GM23338 (cell line): ENCODE measurements at regions not wholly inside any gene's neighbourhood (a gene's known extent, or its start where the extent isn't known, plus 50 kb on each side); places are given as distances from the start of the nearest gene placed in this dataset.
"Not testable (repeated sequence)": the region's sequence is repeated elsewhere in the genome, so short reads cannot be mapped to it uniquely, and the experiment has no call there.

ENCODE experiments used
- ATAC-seq: fragments of 200-7000 bp; cut with Tn5 transposase; 3 replicates; pipeline ENCODE4 v1.9.1; 2020
- DNase-seq: peaks from one replicate; pipeline ENCODE4 v3.0.0-alpha.2; 2015; ENCODE audit warnings: low spot score
- H2AFZ ChIP-seq: fragments of 200-600 bp; sonication (generic); 2 replicates; pipeline ENCODE4 v1.8.0; 2016; ENCODE audit warnings: antibody characterized with exemption, mild to moderate bottlenecking, moderate library complexity
- H3F3A ChIP-seq: fragments of 200-600 bp; sonication (generic); replicated peaks from 2 replicates; pipeline ENCODE4 v1.8.0; 2017; ENCODE audit warnings: antibody characterized with exemption, mixed run types, low read depth
- H3K27ac ChIP-seq: fragments of 200-600 bp; sonication (generic); 2 replicates; pipeline ENCODE4 v1.6.1; 2016; ENCODE audit warnings: low read depth
- H3K27me3 ChIP-seq: fragments of 200-600 bp; sonication (generic); 2 replicates; pipeline ENCODE4 v1.8.0; 2016; ENCODE audit warnings: mild to moderate bottlenecking, mixed run types, moderate library complexity; ENCODE audit not compliant: insufficient read depth
- H3K36me3 ChIP-seq: fragments of 200-600 bp; sonication (generic); 2 replicates; pipeline ENCODE4 v1.8.0; 2016; ENCODE audit warnings: mild to moderate bottlenecking; ENCODE audit not compliant: insufficient read depth
- H3K4me1 ChIP-seq: fragments of 200-600 bp; sonication (generic); 2 replicates; pipeline ENCODE4 v1.8.0; 2016; ENCODE audit warnings: mild to moderate bottlenecking, moderate library complexity; ENCODE audit not compliant: insufficient read depth
- H3K4me2 ChIP-seq: fragments of 200-600 bp; sonication (generic); 2 replicates; pipeline ENCODE4 v1.7.1; 2017; ENCODE audit warnings: mixed run types
- H3K4me3 ChIP-seq: fragments of 200-600 bp; sonication (generic); 2 replicates; pipeline ENCODE4 v1.6.1; 2016; ENCODE audit warnings: mixed run types
- H3K79me2 ChIP-seq: fragments of 200-600 bp; sonication (generic); replicated peaks from 2 replicates; pipeline ENCODE4 v1.8.0; 2017; ENCODE audit warnings: mild to moderate bottlenecking; ENCODE audit not compliant: insufficient read depth
- H3K9me2 ChIP-seq: fragments of 200-600 bp; sonication (generic); 2 replicates; pipeline ENCODE4 v1.8.0; 2017; ENCODE audit not compliant: insufficient read depth
- H4K20me1 ChIP-seq: fragments of 200-600 bp; sonication (generic); replicated peaks from 2 replicates; pipeline ENCODE4 v1.8.0; 2017; ENCODE audit warnings: mild to moderate bottlenecking; ENCODE audit not compliant: insufficient read depth
- H3K27ac Mint-ChIP-seq: 2 replicates; pipeline ENCODE4 v1.8.0; 2020; ENCODE audit warnings: inconsistent platforms, mild to moderate bottlenecking, moderate library complexity, mixed read lengths
- H3K27me3 Mint-ChIP-seq: 3 replicates; pipeline ENCODE4 v1.8.0; 2022; ENCODE audit warnings: low read depth, mild to moderate bottlenecking, moderate library complexity, mixed read lengths, inconsistent platforms; ENCODE audit not compliant: insufficient read depth, poor library complexity
- H3K36me3 Mint-ChIP-seq: 3 replicates; pipeline ENCODE4 v1.8.0; 2021; ENCODE audit warnings: low read depth, mild to moderate bottlenecking, inconsistent platforms, moderate library complexity, mixed read lengths
- H3K4me1 Mint-ChIP-seq: 3 replicates; pipeline ENCODE4 v1.8.0; 2020; ENCODE audit warnings: mild to moderate bottlenecking, inconsistent platforms, mixed read lengths
- H3K4me3 Mint-ChIP-seq: 3 replicates; pipeline ENCODE4 v1.8.0; 2021; ENCODE audit warnings: moderate library complexity, mild to moderate bottlenecking, inconsistent platforms, mixed read lengths
- H3K9me3 Mint-ChIP-seq: 3 replicates; pipeline ENCODE4 v1.8.0; 2020; ENCODE audit warnings: moderate library complexity, mild to moderate bottlenecking, inconsistent platforms, mixed read lengths
- ETS1 ChIP-seq: IDR thresholded peaks from 2 replicates; pipeline ENCODE4 v1.6.1; 2016; ENCODE audit warnings: antibody characterized with exemption
- JUNB ChIP-seq: IDR thresholded peaks from one replicate; pipeline ENCODE4 v1.6.1; 2016; ENCODE audit warnings: antibody characterized with exemption; ENCODE audit not compliant: unreplicated experiment
- POLR2AphosphoS5 ChIP-seq: IDR thresholded peaks from 2 replicates; pipeline ENCODE4 v1.6.1; 2016; ENCODE audit warnings: antibody characterized with exemption, low read depth
- REST ChIP-seq: IDR thresholded peaks from one replicate; pipeline ENCODE4 v1.6.1; 2018; ENCODE audit warnings: antibody characterized with exemption; ENCODE audit not compliant: unreplicated experiment
- TF ChIP-seq, protein P1 (sequence below), 2 experiments: fragments of 200-600 bp in 1 of 2; sonication (generic) in 1 of 2; conservative IDR thresholded peaks; 2 replicates each; pipeline versions ENCODE4 v1.5.1 to v1.6.1; 2016 to 2017; ENCODE audit warnings: antibody characterized with exemption in 2 of 2, low read depth in 2 of 2, mild to moderate bottlenecking in 2 of 2, moderate library complexity in 1 of 2

DNA sequence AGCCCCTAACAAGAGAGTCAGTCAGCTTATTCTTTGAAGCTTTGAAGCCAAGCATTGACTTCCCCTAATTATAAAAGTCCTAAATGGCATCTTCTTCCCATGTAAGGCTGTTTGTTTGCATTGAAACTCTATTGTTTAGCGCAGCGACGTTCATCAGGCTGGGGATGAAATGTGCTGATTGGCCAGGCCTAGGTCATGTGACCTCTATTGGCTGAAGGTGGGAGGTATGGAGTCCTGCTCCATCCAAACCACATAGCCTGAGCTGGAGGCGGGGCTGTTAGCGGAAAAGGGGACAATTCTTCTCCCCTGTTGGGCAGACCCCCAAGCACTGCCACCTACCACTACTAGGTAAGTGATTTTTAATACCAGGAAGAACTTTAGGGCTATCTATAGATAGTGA is 145.3 kb upstream of the PRR23C start:
- Mint-ChIP-seq H3K4me1 (peaks cover 5% of the 10 kb centered on the region; the same call in 2 of the 3 replicates), H3K4me3 (no peak overlapping the region), H3K36me3 (peaks cover 2% of the 10 kb centered on the region; the same call in 1 of the 3 replicates), H3K9me3 (peaks cover 19% of the 10 kb centered on the region), H3K27ac (no peak overlapping the region), H3K27me3 (peaks cover 3% of the 10 kb centered on the region)
- no peaks in the 10 kb centered on the region for H3K4me1 ChIP-seq
- no peak overlapping the region for H2AFZ ChIP-seq
- no peaks in the 10 kb centered on the region for H3F3A ChIP-seq
- DNase-seq (no peak), ATAC-seq (no peak)
- H3K27ac ChIP-seq: no peak overlapping the region
- H3K9me2 ChIP-seq: 0 out of 2 replicates have a peak, but pooled peaks cover 4% of the 10 kb centered on the region
- no peak for TF ChIP-seq REST
- no peaks in the 10 kb centered on the region for H3K27me3 ChIP-seq
- no peaks in the 10 kb centered on the region for H4K20me1 ChIP-seq
- no peak overlapping the region for H3K4me3 ChIP-seq
- H3K36me3 ChIP-seq: no peaks in the 10 kb centered on the region
- H3K79me2 ChIP-seq: no peaks in the 10 kb centered on the region
- no peak overlapping the region for H3K4me2 ChIP-seq

DNA sequence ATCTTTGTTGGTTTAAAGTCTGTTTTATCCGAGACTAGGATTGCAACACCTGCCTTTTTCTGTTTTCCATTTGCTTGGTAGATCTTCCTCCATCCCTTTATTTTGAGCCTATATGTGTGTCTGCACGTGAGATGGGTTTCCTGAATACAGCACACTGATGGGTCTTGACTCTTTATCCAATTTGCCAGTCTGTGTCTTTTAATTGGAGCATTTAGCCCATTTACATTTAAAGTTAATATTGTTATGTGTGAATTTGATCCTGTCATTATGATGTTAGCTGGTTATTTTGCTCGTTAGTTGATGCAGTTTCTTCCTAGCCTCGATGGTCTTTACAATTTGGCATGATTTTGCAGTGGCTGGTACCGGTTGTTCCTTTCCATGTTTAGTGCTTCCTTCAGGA is 149.4 kb upstream of the MRPS22 start:
- not testable (repeated sequence) for H3K4me3 ChIP-seq, ATAC-seq
- H3K9me3 Mint-ChIP-seq: peaks cover 45% of the 10 kb centered on the region

DNA sequence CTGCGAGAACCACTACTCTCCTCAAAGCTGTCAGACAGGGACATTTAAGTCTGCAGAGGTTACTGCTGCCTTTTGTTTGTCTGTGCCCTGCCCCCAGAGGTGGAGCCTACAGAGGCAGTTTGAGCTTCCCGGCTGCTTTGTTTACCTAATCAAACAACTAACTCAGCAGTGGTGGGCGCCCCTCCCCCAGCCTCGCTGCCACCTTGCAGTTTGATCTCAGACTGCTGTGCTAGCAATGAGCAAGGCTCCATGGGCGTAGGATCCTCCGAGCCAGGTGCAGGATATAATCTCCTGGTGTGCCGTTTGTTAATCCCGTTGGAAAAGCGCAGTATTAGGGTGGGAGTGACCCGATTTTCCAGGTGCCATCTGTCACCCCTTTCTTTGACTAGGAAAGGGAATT is 147.7 kb upstream of the MRPS22 start:
- ATAC-seq, H3K27me3 Mint-ChIP-seq, H3F3A ChIP-seq, H3K4me1 ChIP-seq, H3K4me2 ChIP-seq, H3K4me3 Mint-ChIP-seq, H3K4me1 Mint-ChIP-seq, H3K27ac Mint-ChIP-seq, H3K9me2 ChIP-seq, H3K27ac ChIP-seq, H3K36me3 ChIP-seq, H4K20me1 ChIP-seq, H3K79me2 ChIP-seq, H3K27me3 ChIP-seq, H3K4me3 ChIP-seq, DNase-seq, H2AFZ ChIP-seq: not testable (repeated sequence)
- H3K36me3 Mint-ChIP-seq: peaks cover 17% of the 10 kb centered on the region
- peaks cover 42% of the 10 kb centered on the region for H3K9me3 Mint-ChIP-seq

More for the DNA sequence above, 149.4 kb upstream of the MRPS22 start:
- not testable (repeated sequence) for H2AFZ ChIP-seq, H3K27ac ChIP-seq, H3K4me2 ChIP-seq, H3K79me2 ChIP-seq, H3K4me1 Mint-ChIP-seq, H3K4me1 ChIP-seq, H3K27me3 ChIP-seq, H3K27me3 Mint-ChIP-seq, H4K20me1 ChIP-seq, H3K4me3 Mint-ChIP-seq, H3K36me3 ChIP-seq, H3K27ac Mint-ChIP-seq, H3K9me2 ChIP-seq, H3F3A ChIP-seq, DNase-seq
- peaks cover 17% of the 10 kb centered on the region for H3K36me3 Mint-ChIP-seq

- Mint-ChIP-seq H3K4me1 (peaks cover 2% of the 10 kb centered on the region; the same call in 1 of the 3 replicates), H3K27ac (no peak overlapping the region), H3K27me3 (peaks cover 7% of the 10 kb centered on the region), H3K36me3 (peaks cover 17% of the 10 kb centered on the region), H3K9me3 (peaks cover 42% of the 10 kb centered on the region), H3K4me3 (no peak overlapping the region)
- DNase-seq (no peak), ATAC-seq (no peak)
- H3K4me2 ChIP-seq: no peak overlapping the region
- no peak overlapping the region for H2AFZ ChIP-seq
- no peaks in the 10 kb centered on the region for H3F3A ChIP-seq
- H3K27me3 ChIP-seq: no peaks in the 10 kb centered on the region
- H3K79me2 ChIP-seq: no peaks in the 10 kb centered on the region
- 0 out of 2 replicates have a peak, but pooled peaks cover 5% of the 10 kb centered on the region for H3K9me2 ChIP-seq
- no peak overlapping the region for H3K27ac ChIP-seq
- no peaks in the 10 kb centered on the region for H4K20me1 ChIP-seq
- H3K4me1 ChIP-seq: no peaks in the 10 kb centered on the region
- H3K4me3 ChIP-seq: no peak overlapping the region
- no peaks in the 10 kb centered on the region for H3K36me3 ChIP-seq
- TF ChIP-seq, protein P1, sequence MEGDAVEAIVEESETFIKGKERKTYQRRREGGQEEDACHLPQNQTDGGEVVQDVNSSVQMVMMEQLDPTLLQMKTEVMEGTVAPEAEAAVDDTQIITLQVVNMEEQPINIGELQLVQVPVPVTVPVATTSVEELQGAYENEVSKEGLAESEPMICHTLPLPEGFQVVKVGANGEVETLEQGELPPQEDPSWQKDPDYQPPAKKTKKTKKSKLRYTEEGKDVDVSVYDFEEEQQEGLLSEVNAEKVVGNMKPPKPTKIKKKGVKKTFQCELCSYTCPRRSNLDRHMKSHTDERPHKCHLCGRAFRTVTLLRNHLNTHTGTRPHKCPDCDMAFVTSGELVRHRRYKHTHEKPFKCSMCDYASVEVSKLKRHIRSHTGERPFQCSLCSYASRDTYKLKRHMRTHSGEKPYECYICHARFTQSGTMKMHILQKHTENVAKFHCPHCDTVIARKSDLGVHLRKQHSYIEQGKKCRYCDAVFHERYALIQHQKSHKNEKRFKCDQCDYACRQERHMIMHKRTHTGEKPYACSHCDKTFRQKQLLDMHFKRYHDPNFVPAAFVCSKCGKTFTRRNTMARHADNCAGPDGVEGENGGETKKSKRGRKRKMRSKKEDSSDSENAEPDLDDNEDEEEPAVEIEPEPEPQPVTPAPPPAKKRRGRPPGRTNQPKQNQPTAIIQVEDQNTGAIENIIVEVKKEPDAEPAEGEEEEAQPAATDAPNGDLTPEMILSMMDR (conservative IDR thresholded peaks at IDR 0.05; ENCODE audit: low read depth in 2 of 2): no peak
- TF ChIP-seq JUNB: no peak
- TF ChIP-seq POLR2AphosphoS5: no peak
- TF ChIP-seq ETS1: no peak
Measured at GRCh38 chr3:139197251-139197650, 146.6 kb upstream of the MRPS22 start.
